ENCODE measurements at regions not wholly inside any gene's neighbourhood (a gene's known extent, or its start where the extent isn't known, plus 50 kb on each side); places are given as distances from the start of the nearest gene placed in this dataset.

- DNase-seq, result no peak
Observed at GRCh38 chr14:36408388-36408787, 88.0 kb upstream of the MBIP start.

- no peak for DNase-seq
Observed at GRCh38 chr14:36405589-36406274, 85.3 kb upstream of the MBIP start.

GRCh38 chr14:36402867-36403266, 82.4 kb upstream of the MBIP start:
- DNase-seq, result no peak

- no peak for DNase-seq
Observed at GRCh38 chr14:36398463-36399291, 78.2 kb upstream of the MBIP start.

GRCh38 chr14:36397357-36397756, 76.9 kb upstream of the MBIP start:
- DNase-seq, result no peak

- no peak for DNase-seq
Observed at GRCh38 chr14:36396798-36397197, 76.4 kb upstream of the MBIP start.

GRCh38 chr14:36394593-36394992, 74.2 kb upstream of the MBIP start:
- DNase-seq, result no peak

- no peak for DNase-seq
Observed at GRCh38 chr14:36390718-36391117, 70.3 kb upstream of the MBIP start.

GRCh38 chr14:36383767-36384431, 63.5 kb upstream of the MBIP start:
- no peak for DNase-seq

- peak; percentile 72 for DNase-seq
Observed at GRCh38 chr14:36373982-36374673, 53.7 kb upstream of the MBIP start.

All from fibroblast of upper back skin (primary cell).